NCI-H1105 treated with DMSO at 0.1 percent for 48 hours (cell line): ENCODE measurements at regions not wholly inside any gene's neighbourhood (a gene's known extent, or its start where the extent isn't known, plus 50 kb on each side); places are given as distances from the start of the nearest gene placed in this dataset.
"Not testable (repeated sequence)": the region's sequence is repeated elsewhere in the genome, so short reads cannot be mapped to it uniquely, and the experiment has no call there.

Source experiments
- DNase-seq: peaks from one replicate; lab custom pipeline; 2025; lab: John Stamatoyannopoulos, UW

DNA sequence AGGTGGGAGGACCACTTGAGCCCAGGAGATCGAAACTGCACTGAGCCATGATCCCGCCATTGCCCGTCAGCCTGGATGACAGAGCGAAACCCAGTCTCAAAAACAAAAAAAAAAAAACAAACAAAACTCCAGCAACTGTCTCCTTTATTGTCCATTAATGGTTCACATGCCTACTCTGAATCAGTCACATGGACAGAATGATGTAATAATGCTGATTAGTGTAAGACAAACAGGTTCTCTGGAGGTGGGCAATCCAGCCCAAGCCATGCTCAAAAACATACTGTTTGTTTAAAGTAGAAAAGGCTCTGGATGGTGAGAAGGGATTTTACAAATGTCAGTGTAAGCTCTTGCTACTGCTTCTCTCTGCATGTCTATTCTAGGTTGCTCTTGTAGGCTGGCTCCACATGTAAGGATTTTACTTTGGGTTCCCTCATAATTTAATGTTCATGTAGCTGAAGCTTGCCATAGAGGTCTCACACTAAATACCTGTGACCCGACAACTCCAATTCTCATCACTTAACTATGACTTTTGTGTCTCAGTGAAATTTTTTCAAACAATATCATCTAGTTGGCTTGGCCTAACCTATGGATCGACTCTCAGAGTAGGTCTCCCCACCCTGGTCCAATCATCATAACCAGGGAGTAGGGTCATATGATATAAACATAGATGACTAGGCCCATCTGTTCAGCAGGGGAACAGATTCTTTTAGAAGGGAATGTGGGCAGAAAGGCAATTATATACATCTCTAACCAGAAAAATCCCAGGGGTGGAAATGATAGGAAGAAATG is 83.9 kb upstream of the SLC39A10 start:
- DNase-seq: no peak

DNA sequence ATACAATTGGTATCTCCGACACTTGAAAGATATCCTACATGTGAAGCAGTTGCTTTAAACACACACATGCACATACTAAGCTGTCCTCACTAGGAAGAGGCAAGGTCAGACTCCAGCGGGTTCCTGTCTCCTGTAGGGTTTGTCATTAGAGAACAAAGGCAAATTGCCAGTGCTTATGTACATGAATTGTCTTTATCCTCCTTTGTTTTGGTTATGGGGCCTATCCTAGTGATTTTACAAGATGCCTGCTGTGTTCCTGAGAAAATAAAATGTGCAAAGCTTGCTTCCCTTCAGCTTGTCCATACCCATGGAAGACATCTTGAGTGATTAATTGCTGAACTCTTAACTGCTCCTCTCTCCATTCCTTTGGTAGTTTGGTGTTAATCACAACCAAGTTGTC is 86.7 kb upstream of the SLC39A10 start:
- DNase-seq: no peak

DNA sequence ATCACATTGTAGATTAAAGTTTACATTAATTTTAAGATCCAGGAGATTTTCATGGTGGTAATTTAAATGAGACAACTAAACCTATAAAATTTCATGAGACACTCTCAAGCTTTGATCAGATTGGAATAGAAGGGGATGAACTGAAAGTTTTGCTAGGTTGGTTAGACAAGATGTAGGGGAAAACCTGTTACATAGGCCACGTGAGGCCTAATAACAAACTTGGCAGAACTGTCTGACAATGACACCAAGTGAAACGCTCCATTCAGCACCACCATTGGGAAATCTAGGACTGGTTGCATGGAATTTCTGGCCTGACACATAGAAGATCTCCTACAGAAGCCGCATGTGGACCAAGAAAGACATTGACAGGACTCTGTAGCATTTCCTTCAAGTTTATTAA is 87.8 kb upstream of the SLC39A10 start:
- DNase-seq: no peak

DNA sequence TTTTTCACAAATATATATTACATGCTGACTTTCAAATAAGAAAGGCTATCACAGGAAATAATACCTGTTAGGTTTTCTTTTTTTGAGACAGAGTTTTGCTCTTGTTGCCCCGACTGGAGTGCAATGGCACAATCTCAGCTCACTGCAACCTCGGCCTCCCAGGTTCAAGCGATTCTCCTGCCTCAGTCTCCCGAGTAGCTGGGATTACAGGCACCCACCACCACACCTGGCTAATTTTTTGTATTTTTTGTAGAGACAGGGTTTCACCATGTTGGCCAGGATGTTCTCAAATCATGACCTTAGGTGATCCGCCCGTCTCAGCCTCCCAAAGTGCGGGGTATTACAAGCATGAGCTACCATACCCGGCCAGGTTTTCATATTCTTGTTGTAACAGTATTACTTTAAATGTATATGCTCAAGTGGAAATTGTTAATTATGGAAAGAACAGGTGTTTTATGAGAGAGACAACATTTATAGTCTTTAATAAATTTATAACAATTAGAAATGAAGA is 92.3 kb upstream of the SLC39A10 start:
- DNase-seq: not testable (repeated sequence)

DNA sequence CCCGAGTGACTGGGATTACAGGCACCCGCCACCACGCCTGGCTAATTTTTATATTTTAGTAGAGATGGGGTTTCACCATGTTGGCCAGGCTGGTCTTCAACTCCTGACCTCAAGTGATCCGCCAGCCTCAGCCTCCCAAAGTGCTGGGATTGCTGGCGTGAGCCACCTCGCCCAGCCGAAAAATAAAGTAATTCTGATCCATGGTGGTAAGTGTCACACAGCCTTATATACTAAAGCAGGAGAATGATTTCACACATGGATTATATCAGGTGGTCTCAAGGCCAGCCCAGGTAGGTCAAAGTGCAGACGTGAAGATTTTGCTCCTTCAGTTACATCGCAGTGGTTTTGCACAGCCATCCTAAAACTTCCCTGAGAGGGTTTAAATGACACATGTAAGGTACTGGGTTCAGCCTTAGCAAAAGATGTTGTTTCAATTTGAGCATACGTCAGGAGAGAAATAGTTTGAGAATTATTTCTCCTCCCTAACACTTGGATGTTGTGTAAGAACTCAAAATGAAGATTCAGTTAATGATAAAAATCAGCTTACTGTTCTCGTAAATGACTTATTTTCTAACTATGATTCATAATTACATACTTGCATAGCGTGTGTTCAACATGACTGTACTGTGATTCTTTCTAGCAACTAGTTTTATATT is 93.0 kb upstream of the SLC39A10 start:
- DNase-seq: no peak

DNA sequence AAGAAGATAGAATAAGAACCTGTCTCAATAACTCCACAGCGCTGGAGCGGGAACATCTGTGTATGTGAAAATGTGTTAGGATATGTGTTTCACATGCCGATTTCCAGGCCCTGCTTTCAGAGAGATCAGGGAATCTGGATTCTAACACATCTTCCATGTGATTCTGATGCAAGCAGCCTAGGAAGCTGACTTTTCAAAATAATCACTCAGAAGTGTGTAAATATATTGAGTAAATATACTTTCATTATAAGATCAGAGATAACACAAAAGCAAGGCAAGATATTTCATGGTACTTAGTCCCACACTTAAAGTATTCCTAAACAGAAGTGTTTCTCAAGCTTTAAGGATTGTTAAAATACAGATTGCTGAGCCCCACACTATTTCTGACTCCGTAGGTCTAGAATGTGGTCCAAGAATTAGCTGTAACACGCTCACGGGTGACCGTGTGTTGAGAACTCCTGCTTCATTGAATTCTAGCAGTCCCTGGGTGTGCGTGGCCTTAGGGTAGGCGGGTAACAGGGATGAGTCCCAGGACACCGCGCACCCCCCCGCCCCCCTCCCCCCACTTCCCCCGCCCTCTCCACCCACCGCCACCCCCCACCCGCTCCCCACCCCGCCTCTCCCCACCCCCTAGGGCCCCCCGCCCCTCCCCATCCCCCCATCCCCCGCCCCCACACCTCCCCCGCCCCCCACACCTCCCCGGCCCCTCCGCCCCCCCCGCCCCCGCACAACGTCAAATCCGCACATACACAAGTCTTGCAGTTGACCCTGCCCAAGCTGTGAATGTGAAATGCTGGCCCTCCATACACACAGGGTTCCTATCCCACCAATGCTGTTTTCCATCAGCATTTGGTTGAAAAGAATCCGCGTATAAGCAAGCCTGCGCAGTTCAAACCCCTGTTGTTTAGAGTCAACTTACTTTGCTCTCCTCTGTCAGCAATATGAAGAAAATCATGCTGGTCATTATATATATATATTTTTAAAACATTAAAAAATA is 94.2 kb upstream of the SLC39A10 start:
- no peak for DNase-seq

DNA sequence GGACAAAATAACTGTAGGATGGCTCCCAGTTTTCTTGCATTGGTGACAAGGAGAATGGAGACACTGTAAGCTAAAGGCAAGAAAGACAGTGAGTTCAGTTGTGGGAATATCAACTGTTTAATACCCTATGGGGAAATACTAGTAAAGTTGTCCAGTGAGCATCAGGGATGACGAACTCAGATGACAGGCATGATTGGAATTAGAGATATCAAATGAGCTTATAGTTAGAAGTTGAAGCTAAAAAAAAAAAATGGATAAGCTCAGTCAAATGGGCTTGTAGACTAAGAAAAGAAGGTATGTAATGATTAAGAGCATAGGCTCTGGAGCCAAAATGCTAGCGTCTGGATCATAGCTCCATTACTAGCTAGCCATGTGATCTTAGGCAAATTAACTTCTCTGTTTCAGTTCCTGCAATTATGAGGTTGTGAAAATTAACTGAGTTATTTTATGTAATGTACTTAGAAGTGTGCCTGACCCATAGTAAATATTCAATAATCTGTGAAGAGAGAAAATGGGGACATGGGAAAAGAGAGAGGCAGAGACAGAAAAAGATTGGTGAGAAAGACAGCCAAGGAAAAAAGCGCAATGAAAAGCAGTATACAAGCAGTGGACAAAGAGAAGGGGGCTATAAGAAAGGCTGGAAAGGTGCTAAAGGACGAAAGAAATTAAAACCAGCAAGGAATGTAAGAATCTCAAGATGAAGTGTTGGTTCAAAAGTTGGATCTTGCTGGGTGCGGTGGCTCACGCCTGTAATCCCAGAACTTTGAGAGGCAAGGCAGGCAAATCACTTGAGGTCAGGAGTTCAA is 95.7 kb upstream of the SLC39A10 start:
- DNase-seq: no peak

DNA sequence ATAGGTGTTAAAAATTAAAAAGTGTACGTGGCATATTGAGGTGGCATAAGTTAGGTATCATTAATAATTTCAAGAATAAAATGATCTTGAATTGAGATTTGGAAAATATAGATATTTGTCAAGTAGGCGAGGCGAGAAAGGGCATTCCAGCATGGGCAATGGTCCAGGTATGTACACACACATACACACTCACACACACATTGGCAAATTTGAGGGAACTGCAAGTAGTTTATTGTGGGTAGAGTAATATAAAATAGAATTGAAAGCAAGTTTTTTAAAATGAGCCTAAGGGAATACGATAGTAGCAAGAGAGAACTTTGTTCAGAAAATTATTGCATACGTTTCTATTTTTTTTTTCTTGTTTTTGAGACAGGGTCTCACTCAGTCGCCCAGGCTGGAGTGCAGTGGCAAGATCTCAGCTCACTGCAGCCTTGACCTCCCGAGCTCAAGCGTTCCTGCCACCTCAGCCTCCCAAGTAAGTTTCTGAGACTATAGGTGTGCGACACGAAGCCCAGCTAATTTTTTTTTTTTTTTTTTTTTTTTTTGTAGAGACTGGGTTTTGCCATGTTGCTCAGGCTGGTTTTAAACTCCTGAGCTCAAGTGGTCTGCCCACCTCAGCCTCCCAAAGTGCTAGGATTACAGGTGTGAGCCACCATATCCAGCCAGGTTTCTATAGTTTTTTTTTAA is 96.7 kb upstream of the SLC39A10 start:
- DNase-seq: no peak

DNA sequence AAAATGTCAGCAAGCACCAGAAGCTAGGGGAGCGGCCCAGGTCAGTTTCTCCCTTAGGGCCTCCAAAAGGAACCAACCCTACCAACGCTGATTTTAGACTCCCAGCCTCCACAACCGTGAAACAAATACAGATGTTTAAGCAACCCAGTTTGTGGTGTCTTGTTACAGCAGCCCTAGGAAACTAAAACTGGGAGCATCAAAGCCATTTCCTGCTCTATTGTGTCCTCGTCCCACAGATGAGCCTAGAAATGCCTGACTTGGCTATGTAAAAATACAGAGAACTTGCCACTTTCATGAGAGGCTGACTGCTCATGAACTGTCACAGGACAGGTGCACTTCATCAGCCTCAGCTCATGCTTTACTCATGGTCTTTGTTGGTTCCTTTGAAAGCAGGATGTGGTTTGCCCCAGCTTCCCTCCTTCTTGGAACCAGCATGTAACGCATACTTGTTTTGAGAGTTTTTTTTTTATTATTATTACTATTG is 97.6 kb upstream of the SLC39A10 start:
- DNase-seq: no peak

DNA sequence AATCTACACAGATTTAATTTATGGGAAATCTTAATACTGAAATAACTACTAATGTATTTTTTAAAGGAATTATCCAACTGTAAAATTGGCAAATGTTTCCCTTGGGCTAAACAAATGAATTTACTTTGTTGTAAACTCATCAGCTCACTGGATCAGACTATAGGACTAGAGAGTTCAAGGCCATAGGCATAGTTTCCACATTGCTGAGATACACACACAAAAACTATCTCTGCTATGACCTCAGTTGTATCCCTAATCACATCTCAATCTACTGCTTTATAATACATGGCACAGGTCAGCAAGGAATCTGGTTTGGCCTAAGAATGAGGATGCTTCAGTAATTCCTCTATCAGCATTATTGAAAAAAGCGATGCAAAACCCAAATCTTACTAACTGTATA is 101.1 kb upstream of the SLC39A10 start:
- DNase-seq: no peak

DNA sequence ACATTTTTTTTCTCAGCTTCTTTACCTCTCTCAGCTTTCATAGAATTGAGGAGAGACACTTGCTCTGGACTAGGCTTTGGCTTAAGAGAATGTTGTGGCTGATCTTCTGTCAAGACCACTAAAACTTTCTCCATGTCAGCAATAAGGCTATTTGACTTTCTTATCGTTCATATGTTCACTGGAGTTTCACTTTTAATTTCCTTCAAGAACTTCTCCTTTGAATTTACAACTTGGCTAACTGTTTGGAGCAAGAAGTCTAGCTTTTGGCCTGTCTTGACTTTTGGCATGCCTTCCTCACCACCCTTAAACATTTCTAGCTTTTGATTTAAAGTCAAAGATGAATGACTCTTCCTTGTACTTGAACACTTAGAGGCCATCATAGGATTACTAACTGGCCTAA is 104.4 kb upstream of the SLC39A10 start:
- no peak for DNase-seq

DNA sequence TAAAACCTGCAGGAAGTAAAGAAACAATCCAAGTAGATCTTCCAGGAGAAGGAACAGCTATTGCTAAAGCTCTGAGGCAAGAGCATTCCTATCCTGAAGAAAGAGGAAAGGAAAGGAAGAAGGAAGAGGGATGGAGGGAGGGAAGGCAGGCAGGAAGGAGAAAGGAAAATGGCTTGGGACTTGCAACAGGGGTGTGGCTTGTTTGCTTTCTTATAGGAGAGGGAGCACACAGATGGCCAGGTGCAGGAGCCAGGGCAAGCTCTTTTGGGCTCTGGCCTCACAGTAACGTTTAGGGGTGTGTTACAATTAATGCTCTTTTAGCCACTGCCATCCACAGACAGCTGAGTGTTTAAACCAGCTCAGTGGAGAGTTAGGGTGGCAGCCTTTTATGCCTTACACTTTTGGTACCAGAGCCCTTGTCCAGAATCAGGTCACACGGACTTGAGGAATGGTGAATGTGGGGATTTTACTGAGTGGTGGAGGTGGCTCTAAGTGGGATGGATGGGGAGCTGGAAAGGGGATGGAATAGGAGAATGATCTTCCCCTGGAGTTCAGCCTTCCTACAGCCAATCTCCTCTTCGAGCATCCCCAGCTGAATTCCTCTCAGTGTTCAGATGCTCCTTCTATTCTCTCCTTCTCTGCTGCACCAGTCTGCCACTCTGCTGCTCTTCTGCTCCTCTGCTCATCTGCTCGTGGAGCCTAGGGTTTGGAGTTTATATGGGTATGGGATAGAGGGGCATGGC is 108.7 kb upstream of the SLC39A10 start:
- no peak for DNase-seq

DNA sequence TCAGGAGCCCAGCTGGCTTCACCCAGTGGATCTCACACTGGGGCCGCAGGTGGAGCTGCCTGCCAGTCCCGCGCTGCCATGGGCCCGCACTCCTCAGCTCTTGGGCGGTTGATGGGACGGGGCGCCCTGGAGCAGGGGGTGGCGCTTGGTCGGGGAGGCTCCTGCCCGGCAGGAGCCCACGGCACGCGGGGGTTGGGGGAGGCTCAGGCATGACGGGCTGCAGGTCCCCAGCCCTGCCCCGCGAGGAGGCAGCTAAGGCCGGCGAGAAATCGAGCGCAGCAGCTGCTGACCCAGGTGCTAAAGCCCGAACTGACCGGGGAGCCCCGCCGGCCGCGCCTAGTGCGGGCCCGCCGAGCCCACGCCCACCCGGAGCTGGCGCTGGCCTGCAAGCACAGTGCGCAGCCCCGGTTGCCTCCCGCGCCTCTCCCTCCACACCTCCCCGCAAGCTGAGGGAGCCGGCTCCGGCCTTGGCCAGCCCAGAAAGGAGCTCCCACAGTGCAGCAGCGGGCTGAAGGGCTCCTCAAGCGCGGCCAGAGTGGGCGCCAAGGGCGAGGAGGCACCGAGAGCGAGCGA is 109.7 kb upstream of the SLC39A10 start:
- not testable (repeated sequence) for DNase-seq

DNA sequence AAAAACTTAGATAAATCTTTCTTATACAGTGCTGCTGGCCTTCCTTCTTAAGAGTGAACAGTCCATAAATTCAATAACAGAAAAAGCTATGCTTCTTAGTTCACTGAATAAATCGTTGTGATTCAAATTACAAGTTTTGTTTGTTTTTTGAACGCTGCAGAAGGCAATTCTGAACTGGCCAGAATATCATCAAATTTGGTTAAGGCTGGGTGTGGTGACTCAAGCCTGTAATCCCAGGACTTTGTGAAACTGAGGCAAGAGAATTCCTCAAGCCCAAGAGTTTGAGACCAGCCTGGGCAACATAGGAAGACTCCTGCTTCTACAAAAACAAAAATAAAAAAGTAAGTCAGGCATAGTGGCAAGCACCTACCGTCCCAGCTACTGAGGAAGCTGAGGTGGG is 111.2 kb upstream of the SLC39A10 start:
- no peak for DNase-seq

DNA sequence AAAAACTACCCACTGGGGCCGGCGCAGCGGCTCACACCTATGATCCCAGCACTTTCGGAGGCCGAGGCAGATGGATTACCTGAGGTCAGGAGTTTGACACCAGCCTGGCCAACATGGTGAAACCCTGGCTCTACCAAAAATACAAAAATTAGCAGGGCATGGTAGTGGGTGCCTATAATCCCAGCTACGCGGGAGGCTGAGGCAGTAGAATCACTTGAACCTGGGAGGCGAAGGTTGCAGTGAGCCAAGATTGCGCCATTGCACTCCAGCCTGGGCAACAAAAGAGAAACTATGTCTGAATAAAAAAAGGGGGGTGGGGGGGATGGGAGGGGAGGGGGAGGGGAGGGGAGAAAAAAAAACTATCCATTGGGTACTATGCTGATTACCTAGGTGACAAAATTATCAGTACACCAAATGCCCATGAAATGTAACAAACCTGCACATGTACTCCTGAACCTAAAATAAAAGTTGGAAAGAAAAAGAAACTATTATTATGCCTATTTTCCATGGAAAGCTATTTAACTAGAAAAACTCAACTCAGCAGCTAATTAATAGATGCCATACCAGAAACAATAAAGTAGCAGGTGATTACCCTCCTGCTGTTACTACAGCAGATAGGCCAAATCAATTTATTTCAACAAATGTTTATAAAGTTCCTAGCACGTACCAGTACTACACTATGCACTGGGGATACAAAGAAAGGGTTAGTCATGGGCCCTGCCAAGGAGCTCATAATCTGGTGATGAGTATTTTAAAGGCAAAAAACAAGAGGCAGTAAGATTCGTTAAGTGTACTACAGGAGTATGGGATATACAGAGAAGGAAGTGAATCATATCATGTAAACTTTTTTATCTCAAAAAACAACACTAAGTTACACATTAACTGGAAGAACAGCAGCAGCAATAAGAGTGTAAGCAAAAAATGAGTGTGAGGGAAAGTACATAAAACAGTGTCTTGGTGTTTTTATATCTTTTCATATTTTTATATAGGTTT is 112.8 kb upstream of the SLC39A10 start:
- no peak for DNase-seq

DNA sequence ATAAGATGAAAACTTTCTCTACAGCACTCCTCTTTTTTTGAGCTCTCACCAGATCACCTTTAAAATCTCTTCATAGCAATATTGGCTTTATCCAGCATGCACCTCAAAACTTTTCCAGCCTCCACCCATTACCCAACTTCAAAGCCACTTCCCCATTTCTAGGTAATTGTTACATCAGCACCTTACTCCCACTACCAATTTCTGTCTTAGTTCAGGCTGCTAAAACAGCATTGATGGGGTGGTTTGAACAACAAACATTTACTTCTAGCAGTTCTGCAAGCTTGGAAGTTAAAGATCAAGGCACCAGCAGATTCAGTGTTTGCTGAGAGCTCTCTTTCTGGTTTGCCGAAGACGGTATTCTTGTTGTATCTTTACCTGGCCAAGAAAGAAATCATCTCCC is 114.0 kb upstream of the SLC39A10 start:
- no peak for DNase-seq

DNA sequence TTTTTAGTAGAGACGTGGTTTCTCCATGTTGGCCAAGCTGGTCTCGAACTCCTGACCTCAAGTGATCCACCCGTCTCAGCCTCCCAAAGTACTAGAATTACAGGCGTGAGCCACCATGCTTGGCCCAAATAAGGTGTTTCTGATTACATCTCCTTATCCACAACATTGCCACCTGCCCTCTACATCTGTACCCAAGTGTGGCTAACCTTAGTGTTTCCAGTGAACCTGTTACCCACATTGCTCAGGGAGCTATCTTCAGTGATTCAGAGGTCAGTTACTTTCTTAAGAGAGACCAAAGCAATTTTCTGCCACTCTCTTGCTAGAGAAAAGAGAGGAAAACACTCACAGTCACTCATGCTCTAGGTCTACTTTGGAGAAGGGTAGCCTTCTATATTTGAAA is 115.0 kb upstream of the SLC39A10 start:
- no peak for DNase-seq

DNA sequence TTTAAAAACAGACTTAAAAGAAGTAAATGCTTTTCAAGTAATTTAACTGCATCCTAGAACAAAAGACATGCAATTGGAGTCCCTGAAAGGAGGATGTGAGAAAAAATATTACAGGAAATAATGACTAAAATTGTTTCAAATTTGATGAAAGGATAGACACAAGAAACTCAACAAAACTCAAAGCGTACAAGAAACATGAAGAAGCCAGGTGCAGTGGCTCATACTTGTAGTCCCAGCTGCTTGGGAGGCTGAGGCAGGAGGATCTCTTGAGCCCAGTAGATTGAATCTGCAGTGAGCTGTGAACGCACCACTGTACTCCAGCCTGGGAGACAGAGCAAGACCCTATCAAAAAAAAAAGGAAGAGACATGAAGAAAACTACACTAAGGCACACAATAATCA is 118.1 kb upstream of the SLC39A10 start:
- DNase-seq: no peak
